ENCODE measurements at regions not wholly inside any gene's neighbourhood (a gene's known extent, or its start where the extent isn't known, plus 50 kb on each side); places are given as distances from the start of the nearest gene placed in this dataset.

- DNase-seq (ENCODE audit: low read depth in 2 of 2), result no peak
- TF ChIP-seq, protein P1, sequence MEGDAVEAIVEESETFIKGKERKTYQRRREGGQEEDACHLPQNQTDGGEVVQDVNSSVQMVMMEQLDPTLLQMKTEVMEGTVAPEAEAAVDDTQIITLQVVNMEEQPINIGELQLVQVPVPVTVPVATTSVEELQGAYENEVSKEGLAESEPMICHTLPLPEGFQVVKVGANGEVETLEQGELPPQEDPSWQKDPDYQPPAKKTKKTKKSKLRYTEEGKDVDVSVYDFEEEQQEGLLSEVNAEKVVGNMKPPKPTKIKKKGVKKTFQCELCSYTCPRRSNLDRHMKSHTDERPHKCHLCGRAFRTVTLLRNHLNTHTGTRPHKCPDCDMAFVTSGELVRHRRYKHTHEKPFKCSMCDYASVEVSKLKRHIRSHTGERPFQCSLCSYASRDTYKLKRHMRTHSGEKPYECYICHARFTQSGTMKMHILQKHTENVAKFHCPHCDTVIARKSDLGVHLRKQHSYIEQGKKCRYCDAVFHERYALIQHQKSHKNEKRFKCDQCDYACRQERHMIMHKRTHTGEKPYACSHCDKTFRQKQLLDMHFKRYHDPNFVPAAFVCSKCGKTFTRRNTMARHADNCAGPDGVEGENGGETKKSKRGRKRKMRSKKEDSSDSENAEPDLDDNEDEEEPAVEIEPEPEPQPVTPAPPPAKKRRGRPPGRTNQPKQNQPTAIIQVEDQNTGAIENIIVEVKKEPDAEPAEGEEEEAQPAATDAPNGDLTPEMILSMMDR (IDR thresholded peaks at IDR 0.05; ENCODE audit: low read depth, low read length), result no peak
- H3K4me3 ChIP-seq (replicated peaks in 1 of 2; ENCODE audit: low read depth in 2 of 2, low read length in 2 of 2), result no peak overlapping the region
These were observed 71.8 kb upstream of the IGFBP3 start for GRCh38 chr7:45992826-45993225.

DNA sequence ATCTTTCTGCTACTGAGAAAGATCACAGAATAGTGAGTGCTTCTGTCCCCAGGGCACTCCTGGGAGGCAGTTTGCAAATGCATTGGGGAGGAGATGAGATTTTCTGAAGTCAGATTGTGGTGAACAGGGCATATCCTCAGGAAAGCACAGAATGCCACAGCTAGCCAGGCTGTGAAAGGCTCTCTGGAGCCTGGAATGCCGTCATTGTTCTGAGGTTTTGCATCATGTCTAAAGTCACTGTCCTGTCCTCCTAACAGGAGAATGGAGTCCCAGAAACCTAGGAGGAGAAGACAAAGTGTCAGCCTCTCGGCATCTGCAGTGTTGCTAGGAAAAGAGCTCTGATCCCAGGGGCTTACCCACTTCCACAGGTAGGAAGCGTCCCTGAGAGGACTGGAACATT, 69.2 kb upstream of the IGFBP3 start:
- TF ChIP-seq, protein P1 (IDR thresholded peaks at IDR 0.05; ENCODE audit: low read depth, low read length), result no peak
- no peak overlapping the region for H3K4me3 ChIP-seq (replicated peaks in 1 of 2; ENCODE audit: low read depth in 2 of 2, low read length in 2 of 2)
- no peak for DNase-seq (ENCODE audit: low read depth in 2 of 2)

GRCh38 chr7:45988405-45989057, 67.5 kb upstream of the IGFBP3 start:
- TF ChIP-seq, protein P1 (IDR thresholded peaks at IDR 0.05; ENCODE audit: low read depth, low read length), result no peak
- no peak for DNase-seq (ENCODE audit: low read depth in 2 of 2)
- no peak overlapping the region for H3K4me3 ChIP-seq (replicated peaks in 1 of 2; ENCODE audit: low read depth in 2 of 2, low read length in 2 of 2)

DNA sequence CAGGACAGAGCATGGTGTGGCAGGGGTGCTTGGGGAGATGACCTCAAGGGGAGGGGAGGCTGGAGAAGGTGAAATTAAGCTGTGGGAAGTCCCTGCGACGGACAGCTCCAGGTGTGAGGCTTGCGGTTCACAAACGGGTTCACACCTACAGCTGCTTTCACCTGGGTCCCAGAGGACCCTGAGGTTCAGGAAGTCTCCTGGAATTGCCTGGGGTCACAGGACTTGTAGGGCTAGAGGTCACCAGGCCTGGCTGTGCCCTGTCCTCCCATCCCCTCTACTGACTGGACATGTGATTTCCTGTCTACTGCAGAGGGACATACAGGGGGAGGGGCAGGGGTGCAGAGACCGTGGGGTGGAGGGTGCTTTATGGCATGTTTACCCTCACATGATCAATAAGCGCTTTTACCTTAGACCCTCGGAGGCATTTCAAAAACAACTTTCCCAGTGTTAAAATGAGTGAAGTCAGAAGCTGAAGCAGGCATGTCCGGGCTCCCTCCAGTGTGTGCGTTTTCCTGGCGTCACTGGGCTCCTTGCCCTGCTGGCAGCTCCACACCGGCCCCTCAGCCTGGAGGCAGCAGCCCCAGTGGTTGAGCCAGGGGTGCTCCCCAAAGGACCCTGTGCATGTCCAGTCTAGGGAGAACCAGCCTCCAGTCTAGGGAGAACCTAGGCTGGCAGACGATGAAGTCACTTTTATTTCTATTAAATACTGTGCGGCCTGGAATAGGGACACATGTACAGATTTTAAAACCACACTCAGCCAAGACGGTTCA, 66.6 kb upstream of the IGFBP3 start:
- TF ChIP-seq, protein P1 (IDR thresholded peaks at IDR 0.05; ENCODE audit: low read depth, low read length), result no peak
- no peak overlapping the region for H3K4me3 ChIP-seq (replicated peaks in 1 of 2; ENCODE audit: low read depth in 2 of 2, low read length in 2 of 2)
- no peak for DNase-seq (ENCODE audit: low read depth in 2 of 2)

GRCh38 chr7:45986355-45987298, 65.6 kb upstream of the IGFBP3 start:
- H3K4me3 ChIP-seq (replicated peaks in 1 of 2; ENCODE audit: low read depth in 2 of 2, low read length in 2 of 2), result no peak overlapping the region
- TF ChIP-seq, protein P1 (IDR thresholded peaks at IDR 0.05; ENCODE audit: low read depth, low read length), result no peak
- no peak for DNase-seq (ENCODE audit: low read depth in 2 of 2)

DNA sequence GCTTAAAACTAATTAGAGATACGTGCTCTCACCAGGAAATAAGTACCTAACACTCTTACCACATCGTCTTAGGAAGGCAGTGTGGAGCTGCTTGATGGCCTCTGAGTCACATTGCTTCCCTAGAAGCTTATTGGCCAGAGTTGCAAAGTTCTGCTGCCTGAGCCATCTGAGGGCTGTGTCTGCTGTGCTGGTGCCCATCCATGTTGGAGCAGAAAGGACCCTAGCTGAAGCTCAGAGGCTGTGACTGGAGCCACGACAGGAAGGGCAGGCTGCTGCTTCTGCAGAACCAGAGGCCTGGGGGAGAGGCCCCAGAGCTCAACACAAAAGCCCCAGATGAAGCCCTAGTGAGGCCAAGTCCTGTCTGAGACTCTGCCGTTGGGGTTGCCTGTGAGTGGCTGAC, 64.8 kb upstream of the IGFBP3 start:
- H3K4me3 ChIP-seq (replicated peaks in 1 of 2; ENCODE audit: low read depth in 2 of 2, low read length in 2 of 2), result no peak overlapping the region
- TF ChIP-seq, protein P1 (IDR thresholded peaks at IDR 0.05; ENCODE audit: low read depth, low read length), result no peak
- DNase-seq (ENCODE audit: low read depth in 2 of 2), result peak; percentile 48 to 68
